SKM-1 treated with dmso at 0.1 percent for 144 hours (cell line): ENCODE measurements at regions not wholly inside any gene's neighbourhood (a gene's known extent, or its start where the extent isn't known, plus 50 kb on each side); places are given as distances from the start of the nearest gene placed in this dataset.

ENCODE experiments used
- DNase-seq: peaks from one replicate; lab custom pipeline; 2025; ENCODE audit not compliant: unreplicated experiment; lab: John Stamatoyannopoulos, UW

DNA sequence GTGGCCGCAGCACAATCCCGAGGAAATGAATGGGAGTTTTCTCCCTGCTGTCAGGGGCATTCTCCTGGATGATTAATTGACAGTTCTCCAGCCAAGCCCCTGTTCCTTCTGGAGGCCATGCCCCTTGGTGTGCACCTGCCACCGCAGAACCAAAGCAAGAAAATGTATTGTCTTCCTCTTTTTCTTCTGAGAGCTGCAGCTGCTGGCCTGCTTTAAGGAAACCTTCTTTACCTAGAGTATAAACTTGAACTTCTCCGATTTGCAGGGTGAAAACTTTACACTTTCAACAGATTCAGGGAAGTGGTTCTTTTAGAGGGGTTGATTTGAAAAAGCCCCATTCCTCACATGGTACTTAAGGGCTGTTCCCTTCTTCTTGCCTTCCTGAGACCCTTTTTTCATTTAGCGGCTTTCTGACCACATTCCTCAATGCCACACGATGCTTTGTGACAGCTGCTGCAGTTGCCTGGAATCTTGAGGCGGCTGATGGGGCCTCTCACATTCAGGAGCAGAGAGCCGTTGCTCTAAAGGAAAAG, 402.8 kb downstream of the TXNL1 start:
- DNase-seq: no peak

DNA sequence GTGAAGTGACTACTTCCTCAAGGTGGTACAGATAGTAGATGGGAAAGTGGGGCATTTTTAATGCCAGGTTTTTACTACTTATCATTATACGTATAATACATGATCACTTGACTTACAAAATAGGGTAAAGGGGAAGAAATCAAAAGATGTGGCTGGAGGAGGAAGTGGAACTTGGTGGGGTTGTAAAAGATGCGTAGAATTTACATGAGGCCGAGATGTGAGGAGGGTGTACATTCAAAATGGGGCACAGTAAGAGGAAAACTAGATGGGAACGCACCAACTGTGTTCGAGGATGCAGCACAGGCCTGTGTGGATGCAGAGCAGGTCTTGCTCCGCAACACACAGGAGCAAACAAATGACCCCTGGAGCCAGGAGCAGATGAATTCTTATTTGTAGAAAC, 403.3 kb downstream of the TXNL1 start:
- no peak for DNase-seq

DNA sequence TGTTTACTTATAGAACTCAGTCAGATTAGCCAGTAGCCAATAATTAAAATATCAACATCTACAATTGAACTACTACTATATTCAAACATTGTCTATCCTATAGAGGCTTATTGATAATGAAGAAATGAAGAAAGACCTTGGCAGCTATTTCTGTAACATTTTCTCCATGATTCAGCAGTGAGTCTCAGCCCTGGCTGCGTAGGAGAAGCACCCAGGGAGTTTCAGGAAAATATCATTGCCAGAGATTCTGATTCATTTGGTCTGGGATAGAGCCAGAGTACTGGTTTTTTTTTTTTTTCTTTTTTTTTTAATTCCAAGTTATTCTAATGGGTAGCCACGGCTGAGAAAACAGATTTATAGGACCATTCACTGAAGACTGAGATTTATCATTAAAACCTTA, 404.8 kb downstream of the TXNL1 start:
- no peak for DNase-seq

DNA sequence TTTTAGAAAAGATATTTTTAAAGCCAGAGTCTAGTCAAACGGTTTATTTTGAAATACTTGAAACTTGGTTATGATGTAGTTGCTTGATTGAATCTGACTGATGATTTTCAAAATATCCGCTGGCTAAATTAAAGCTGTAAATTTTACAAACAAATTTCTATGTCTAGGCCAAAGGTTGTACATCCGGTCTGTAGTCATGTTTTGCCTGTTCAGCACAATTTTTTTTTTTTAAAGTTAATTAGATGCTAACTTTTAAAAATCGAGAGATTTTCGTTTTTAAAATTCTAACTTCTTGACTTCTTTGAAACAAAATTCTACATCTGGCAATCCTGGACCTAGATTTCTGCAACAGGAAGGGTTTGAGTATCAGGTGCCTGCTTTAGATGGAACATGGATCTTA, 412.4 kb downstream of the TXNL1 start:
- DNase-seq: no peak

DNA sequence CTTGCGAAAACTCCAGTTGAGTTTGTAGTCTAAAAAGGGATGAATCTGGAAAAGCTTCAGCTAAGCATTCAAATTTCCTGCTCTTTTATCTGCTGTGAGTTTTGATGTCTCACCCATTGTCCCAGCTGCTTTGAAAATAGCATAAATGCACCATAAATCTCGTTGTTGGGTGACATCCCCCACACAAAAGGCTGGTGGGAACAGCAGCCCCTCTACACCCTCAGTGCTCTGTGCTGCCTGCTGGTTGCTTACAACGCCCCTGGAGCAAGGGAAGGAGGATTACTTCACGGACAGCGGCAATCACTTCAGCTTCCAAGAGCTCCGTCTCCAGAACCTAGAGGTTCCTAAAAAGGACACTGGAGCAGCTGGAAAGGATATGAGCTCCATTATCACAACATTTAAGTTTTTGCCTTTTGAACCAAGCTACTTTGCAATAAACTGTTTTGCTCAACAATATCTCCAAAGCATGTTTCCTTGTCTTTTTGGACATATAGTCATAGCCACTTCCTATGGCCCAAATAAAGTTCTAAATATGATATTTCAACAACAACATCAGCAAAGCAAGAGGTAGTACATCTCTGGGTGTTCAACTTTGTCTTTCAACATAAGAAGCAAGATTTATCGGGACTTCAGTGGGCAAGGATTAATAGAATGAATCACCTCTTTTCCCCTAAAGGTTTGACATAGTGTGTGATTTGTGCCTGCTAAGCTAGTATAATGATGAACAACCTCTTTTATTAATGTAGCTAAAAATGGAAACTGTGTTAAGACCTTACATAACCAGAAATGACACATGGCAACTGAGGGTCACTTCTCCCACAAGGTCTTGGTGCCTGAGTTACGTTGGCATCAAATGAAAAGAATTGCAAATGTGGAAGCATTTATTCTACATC, 413.5 kb downstream of the TXNL1 start:
- DNase-seq: no peak

DNA sequence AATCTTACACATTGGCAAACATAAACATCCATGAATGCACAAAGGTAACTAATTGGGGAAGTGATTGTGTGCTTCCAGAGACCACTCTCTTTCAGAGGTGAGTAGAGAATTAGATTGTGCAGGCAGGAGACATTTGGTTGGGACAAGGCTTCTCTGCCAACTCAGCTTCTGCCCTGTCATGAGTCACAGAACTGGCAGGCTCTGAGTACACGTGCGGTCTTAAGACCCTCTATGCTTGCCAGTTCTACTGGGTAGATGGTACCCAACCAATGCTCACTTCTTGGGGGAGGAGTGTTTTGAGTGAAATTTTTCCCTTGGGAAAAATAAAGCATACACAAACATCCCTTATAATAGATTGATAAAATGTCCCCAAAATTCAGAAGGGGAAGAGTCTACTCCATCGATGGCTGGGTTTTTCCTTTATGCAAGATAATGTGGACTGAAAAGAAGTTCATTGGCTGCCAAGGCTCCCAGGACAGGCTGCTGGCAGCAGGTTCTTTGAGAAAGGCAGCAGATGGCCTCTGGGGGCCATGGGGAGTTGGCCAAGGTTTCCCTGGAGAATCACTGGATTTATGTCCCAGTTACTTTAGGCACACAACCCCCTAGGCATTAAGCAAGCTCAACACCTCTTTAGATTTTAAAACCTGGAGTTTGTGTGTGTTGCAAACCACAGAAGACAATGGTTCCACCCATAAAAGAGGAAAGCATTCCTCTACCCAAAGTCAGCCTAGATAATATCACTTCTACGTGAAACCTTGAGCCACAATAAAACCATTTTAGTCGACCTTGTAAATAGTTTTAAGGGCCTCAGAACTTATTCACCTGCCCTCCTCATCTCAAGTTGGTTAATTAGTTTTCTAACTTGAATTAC, 417.0 kb downstream of the TXNL1 start:
- DNase-seq: no peak

DNA sequence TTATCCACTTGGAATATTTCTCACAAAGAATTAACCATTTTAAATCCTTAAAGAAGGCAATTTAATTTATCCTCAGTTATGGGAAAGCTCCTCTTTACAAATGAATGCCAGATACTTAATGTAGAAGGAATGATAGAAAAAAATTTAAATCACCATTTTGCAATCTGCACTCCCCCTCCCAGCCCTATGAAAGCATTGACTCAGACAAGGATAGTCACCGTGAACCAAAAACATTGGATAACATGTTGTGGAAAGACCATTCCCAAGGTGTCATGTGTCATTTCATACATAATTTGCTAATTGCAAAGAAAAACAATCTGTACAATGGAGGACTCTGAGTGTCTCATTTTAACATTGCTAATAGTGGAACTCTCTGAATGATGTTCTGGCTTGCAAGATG, 421.0 kb downstream of the TXNL1 start:
- DNase-seq: no peak

DNA sequence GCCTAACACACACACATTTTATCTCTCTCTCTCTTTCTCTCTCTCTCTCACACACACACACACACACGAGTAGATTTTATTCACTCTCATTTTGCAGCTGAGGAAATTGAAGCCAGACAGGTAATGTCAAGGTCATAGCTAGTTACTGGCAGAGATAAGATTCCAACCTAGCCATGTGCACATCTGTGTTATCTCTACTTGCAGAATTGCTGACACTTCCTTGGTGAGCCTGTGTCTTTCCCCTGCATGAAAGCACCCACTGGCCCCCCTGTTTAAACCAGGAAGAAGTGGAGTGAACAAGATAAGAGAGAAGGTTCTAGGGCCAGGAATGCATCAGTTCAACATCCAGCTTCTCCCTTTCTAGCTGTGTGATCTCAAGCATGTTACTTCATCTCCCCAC, 423.7 kb downstream of the TXNL1 start:
- DNase-seq: no peak

DNA sequence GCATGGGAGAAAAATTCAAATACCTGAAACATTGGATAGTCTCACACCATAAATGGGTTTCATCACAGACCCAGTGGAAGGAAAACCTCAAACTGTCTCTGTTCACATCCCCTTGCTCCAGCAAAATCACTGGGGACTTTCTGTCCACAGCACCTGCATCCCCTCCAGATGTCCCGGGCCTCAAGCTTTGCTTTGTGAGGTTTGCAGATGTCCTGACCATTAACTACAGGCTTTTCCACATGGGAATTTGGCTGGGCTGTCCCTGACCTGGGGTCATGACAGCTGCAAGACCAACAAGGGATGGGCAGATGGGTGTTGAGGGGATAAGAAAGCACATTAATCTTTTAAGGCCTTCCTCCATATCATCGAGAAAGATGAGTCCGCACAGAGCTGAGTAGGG, 427.9 kb downstream of the TXNL1 start:
- DNase-seq: no peak

DNA sequence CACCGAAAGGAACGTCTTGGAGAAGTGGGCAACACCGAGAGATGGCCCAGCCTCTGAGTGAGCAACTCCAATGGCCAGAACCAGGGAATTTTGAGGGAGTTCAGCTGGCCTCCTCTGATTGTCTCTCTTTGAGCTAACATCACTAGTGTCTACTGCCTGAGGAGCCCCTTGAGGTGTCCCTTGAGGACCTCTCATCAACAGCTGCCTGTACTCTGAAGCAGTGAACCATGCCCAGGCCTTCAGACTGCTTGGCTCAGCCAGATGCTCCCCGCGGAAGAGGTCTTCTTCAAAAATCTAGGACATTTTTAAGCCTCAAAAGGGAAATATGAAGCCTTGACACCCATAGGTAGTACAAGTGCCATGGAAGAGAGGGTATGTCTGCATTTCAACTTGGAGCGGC, 430.4 kb downstream of the TXNL1 start:
- no peak for DNase-seq

DNA sequence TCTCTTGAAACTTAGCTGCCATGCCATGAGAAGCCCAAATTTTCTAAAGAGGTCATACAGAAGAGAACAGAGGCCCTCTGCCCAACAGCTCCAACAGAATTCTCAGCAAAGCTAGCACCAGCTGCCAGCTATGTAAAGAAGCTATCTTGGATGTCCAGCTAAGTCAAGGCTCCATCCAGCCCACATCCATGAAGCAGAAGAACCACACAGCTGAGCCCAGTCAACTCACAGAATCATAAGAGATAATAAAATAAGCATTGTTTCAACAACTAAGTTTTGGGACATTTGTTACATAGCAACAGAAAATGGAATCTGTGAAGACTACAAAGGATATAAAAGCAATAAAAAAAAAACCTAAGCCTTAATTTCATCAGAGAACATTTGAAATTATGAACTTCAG, 434.3 kb downstream of the TXNL1 start:
- no peak for DNase-seq

DNA sequence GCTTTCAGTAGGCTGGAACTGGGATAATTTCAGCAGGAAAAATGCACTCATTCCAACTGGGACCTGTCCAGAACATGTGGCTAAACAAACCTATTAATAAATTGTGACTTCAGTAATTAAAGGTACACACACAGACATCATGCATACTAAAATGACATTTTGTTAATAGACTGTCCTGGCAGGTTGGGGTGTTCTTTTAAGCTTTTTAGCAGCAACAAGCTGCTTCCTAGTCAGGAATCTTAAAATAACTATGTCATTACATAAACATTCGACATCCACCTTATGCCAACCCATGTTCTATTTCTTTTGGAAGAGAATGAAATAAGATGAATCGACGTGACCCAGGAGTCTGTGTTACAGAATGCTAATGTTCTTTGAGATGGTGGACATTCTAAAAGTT, 435.7 kb downstream of the TXNL1 start:
- no peak for DNase-seq

DNA sequence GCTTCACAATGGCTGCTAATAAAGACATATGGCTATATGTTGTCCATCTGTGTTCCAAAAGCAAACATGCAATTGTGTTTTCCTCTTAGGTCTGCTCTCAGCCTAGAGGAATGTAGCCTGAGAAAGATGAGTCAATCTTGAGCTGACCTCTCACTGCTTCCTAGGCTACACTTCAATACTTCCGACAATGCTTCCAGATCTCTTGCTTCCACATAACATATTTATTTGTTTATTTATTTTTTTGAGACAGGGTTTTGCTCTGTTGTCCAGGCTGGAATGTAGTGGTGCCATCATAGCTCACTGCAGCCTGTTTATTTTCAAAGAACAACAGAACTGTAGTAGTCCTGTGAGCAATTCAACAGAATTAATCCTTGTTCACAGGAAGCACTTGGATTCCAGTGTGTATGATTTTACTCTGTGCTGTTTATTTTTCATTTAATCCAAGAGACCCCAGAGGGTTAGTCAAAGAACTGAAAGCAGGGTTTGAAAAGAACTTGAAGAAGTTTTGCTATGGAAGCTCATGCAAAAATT, 437.9 kb downstream of the TXNL1 start:
- DNase-seq: no peak

DNA sequence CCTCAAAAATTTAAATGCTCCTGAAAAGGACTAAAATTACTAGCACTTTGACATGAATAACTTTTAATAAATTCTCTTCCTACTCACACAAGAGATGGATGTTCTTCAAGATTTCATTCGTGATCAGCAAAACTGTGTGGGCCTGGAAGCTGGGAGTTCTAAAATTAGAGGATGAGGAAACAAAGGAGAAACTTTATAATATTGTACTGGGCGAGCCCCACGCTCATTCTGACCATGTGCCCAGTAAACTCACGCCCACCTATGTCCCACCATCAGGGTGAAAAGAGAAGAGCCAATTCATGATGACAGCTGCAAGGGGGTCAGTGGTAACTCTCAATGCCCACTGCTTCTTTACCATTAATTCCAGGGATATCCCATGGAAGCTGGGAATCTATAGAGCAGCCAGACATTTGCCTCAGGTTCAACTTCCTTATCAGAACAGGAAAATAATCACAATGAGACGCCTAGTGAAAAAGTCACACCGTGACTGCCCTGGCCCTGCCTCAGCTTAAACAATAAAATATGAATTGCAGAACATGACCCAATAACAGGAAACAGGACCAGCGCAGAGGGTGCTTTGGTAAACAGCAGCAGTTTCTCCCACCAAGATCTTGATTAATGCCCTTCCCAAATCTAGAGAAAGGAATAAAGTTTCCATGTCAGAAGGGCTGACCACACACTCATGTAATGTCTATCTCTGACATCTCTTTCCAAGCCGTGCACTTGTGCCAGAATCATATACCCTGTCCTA, 438.6 kb downstream of the TXNL1 start:
- no peak for DNase-seq

DNA sequence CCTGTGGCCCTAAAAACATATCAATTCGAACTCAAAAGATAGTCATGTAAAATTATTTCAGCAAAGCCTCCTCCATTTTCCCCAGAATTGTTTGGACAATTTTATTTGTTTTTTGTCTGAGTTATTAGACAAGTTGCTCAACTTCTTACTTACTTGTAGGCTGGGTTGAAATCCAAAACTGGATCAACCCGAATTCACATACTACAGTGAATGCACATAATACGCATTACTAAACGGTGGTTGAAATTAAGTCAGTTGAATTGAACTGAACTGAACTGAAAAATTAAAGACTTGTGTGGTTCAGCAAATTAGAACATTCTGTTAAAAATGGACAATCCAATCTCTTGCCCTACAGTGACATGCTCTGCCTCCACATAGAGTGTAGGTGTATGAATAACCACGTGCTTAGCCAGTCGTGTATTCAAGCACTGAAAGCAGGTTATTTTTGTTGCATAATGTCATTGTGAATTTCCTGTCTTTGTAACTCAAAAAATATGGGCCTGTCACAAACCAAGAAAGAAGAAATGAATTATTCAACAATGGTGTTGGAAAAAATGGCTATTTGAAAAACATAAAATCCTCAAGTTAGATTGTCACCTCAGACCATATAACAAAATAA, 441.0 kb downstream of the TXNL1 start:
- DNase-seq: no peak

DNA sequence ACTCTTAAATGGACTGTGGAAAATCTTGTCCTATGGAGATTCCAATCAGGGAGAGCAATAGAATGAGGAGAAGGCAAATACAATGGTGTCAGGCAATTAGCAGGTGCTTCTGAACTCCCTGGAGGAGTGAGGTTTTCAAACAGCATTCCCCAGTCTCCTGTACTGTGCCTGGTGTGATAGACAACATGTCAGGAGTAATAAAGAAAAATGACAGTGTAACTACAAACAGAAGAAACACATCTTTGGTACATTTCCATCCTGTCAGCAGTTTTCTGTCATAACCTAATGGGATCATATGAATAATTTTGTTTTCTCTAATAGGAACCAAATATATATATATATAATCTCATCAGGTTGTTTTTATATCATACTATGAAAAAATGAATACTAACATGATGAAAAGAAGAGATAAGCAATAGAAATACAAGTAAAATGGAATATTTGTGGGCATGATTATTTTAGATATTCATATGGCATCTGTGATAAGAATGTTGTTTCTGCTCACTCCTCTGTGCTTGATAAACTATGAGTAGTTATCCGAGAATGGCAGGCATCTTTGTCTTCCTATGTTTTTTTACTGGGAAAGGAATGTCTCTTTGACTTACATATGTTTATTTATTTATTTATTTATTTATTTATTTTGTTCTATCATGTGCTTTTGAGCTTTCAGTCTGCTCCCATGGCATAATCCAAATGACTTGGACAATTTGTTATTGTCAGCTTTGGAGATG, 441.7 kb downstream of the TXNL1 start:
- DNase-seq: no peak

DNA sequence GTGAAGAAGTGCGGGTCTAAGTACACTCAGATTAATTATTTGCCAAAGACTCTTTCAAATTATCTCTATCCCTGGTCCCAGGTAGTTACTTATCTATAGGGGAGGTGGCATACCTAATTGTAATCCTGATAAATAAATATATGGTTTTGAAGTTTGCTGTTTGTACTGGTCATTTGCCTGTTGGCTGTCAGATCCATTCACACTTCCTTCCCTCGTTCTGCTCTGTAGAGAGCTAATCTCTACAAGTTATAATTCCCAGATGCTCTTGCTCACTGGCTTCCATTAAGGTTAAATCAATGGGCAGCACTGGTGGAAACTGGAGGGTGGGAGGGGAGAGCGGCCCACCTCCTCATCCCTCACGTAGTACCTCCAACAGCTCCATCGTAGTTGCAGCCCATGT, 447.1 kb downstream of the TXNL1 start:
- no peak for DNase-seq

DNA sequence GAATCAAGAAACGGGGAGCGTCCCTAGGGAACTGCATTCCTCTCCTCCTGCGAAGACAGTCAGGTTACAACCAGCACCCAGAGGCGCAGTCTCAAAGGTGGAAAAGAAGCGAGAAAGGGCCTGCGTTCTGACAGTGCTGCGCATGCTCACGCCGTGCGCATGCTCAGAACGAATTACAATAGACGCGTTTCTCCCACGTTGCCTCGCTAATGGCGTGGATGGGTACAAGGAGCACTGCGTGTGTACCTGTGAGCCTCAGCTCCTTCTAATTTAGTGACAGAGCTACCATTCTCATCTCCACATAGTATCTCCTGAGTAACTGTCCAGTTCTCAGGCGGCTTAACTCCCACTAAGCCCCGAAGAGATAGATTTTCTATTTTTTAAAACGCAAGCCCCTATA, 448.8 kb downstream of the TXNL1 start:
- no peak for DNase-seq

DNA sequence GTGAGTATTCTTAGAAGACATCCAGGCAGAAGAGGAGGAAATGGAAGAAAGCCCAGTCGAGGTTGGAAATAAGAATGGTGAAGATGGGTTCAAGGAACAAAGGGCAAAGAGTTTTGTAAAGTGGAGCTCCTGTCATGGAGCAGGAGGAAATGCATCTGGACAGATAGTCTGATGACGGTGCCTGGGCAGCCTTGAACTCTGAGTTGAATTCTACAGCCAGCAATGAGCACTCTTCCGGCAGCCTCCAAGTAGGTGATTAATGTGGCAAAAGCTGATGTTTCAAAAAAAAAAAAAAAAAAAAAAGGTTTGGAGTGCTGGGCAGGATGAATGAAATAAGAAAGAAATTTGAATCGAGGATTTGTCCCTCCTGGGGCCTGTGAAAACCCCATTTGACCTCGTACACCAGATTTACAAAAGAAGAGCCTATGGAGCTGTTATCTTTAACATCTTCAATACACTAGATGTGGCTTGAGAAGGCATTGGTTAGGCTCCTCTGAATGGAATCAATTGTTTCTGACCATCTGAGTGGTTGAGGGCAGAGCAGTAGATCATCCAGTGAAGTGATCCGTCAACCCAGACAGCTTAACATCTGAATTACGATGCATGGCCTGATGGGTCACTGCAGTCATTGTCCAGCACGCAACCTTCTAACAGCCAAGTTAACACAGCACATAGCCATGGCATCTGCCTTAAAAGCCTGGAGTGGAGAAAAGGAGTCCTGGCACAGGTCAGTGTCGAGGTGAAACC, 449.7 kb downstream of the TXNL1 start:
- no peak for DNase-seq
